ENCODE measurements at regions not wholly inside any gene's neighbourhood (a gene's known extent, or its start where the extent isn't known, plus 50 kb on each side); places are given as distances from the start of the nearest gene placed in this dataset.
"Not testable (repeated sequence)": the region's sequence is repeated elsewhere in the genome, so short reads cannot be mapped to it uniquely, and the experiment has no call there.

DNA sequence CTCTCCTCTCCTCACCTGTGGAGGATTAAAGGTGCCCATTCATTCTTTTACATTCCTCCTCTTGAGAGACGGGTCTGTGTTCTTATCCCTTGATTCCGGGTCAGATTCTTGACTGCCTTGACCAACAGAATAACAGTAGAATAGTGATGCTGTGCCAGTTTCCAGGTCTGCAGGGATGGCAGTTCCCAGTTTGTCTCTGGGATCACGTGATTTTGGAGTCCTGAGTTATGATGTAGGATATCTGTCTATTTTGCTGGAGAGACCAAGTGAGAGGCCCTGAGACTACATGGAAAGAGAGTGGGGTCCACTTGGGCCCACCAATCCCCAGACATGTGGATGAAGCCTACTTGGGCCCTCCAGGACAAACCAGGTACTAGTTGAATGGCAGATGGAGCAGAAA is 142.8 kb downstream of the TTC8 start:
- TF ChIP-seq, protein P1, sequence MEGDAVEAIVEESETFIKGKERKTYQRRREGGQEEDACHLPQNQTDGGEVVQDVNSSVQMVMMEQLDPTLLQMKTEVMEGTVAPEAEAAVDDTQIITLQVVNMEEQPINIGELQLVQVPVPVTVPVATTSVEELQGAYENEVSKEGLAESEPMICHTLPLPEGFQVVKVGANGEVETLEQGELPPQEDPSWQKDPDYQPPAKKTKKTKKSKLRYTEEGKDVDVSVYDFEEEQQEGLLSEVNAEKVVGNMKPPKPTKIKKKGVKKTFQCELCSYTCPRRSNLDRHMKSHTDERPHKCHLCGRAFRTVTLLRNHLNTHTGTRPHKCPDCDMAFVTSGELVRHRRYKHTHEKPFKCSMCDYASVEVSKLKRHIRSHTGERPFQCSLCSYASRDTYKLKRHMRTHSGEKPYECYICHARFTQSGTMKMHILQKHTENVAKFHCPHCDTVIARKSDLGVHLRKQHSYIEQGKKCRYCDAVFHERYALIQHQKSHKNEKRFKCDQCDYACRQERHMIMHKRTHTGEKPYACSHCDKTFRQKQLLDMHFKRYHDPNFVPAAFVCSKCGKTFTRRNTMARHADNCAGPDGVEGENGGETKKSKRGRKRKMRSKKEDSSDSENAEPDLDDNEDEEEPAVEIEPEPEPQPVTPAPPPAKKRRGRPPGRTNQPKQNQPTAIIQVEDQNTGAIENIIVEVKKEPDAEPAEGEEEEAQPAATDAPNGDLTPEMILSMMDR (IDR thresholded peaks at IDR 0.05) = no peak
- no peak for TF ChIP-seq POLR2A (IDR thresholded peaks at IDR 0.05)
- no peak for TF ChIP-seq EP300 (IDR thresholded peaks at IDR 0.05; ENCODE audit: low read depth)
- no peak for TF ChIP-seq POLR2AphosphoS5 (IDR thresholded peaks at IDR 0.05)
- Histone ChIP-seq H3K27me3 (no peaks in the 10 kb centered on the region), H3K4me3 (no peak overlapping the region), H3K9me3 (no peaks in the 10 kb centered on the region), H3K27ac (no peak overlapping the region), H3K4me1 (no peaks in the 10 kb centered on the region), H3K36me3 (no peaks in the 10 kb centered on the region)
- in situ Hi-C loops (cut with MboI; ENCODE audit: low pct_ligation_motif_present in 1 of 4, low pct_unique_long_range_greater_than_20kb in 1 of 4, low sequenced_read_pairs in 3 of 4) = no loop called here
- no peak for DNase-seq
- intact Hi-C loops (cut with DNase I; ENCODE audit: low total_unique reads) = no loop called here
- WGBS, 2 donors (ENCODE audit: low coverage in 1 of 2) = 60 to 77% methylated on average over 1 to 3 of the region's 3 CpGs

DNA sequence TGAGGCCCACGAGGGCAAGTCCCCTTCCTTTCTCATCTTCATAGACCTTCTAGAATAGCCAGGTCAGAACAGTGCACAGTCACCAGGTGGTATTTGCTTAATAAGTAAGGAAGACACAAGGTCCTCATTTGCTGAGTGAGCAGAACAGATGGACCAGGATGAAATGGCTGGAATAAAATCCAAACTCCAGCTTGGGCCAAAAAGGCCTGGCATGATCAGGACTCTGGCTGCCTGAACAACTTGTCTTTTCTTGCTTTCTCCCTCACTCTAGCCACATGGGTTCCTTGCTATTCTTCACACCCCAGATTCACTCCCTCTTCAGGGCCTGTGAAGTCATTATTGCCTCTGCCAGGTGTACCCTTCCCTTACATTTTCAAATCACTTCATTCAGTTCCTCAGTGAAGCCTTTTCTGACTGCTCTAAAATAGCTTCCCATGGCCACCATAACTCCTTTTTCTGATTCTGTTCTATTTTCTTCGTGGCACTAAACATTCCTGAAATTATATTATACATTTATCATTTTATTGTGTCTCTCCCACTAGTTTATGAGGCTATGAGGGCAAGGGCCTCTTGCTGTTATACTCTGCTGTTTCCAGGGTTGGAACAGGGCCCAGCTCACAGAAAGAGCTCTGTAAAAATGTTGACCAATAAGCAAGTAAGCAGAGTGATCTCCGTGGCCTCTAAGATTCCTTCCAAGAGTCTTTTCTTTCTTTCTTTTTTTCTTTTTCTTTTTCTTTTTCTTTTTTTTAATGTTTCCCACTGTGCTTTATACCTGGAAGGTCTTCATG is 150.8 kb downstream of the TTC8 start:
- H3K9me3 ChIP-seq = no peaks in the 10 kb centered on the region
- H3K4me1 ChIP-seq = peaks cover 0 to 24% (median 12%) of the 10 kb centered on the region in 4 donors
- H3K27me3 ChIP-seq = peaks cover 19% of the 10 kb centered on the region
- H3K27ac ChIP-seq = peak overlapping the region; percentile 47 to 71 (median 66)
- H3K4me3 ChIP-seq = no peak overlapping the region
- TF ChIP-seq POLR2A (IDR thresholded peaks at IDR 0.05) = no peak
- TF ChIP-seq, protein P1 (IDR thresholded peaks at IDR 0.05) = no peak
- TF ChIP-seq EP300 (IDR thresholded peaks at IDR 0.05; ENCODE audit: low read depth) = no peak
- no peaks in the 10 kb centered on the region for H3K36me3 ChIP-seq
- intact Hi-C loops (cut with DNase I; ENCODE audit: low total_unique reads) = no loop called here
- peak; percentile 79 for DNase-seq
- WGBS, 2 donors (ENCODE audit: low coverage in 1 of 2) = 22 to 40% methylated on average over 2 to 3 of the region's 3 CpGs
- in situ Hi-C loops (cut with MboI; ENCODE audit: low pct_ligation_motif_present in 1 of 4, low pct_unique_long_range_greater_than_20kb in 1 of 4, low sequenced_read_pairs in 3 of 4) = no loop called here

DNA sequence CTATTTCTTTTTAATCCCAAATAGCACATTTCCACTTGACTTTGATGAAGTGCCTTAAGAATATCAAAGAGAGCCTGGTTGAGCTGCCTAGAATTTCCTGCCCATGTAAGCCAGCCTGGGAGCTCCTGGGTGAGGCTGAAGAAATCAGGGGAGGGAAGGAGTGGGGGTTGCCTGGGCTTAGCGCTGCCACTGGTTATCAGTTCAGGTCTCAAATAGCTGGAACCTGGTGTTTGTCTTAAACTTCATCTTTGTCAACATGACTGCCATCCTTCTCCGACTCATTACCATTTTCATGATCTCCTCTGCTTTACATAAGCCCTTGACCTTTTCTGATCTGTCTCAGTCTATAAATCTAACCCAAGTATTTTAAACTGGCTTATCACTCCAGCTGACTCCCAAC is 151.5 kb downstream of the TTC8 start:
- in situ Hi-C loops (cut with MboI; ENCODE audit: low pct_ligation_motif_present in 1 of 4, low pct_unique_long_range_greater_than_20kb in 1 of 4, low sequenced_read_pairs in 3 of 4) (no loop called here), intact Hi-C loops (cut with DNase I; ENCODE audit: low total_unique reads) (no loop called here)
- H3K4me3 ChIP-seq = no peak overlapping the region
- H3K4me1 ChIP-seq = peaks cover 0 to 24% (median 12%) of the 10 kb centered on the region in 4 donors
- H3K9me3 ChIP-seq = no peaks in the 10 kb centered on the region
- WGBS, 2 donors (ENCODE audit: low coverage in 1 of 2) = 41% methylated on average over 2 of the region's 2 CpGs; no CpG with 5 or more reads in 1 of the 2 donors
- peak overlapping the region in 2 of 4 donors; percentile 37 to 64 for H3K27ac ChIP-seq
- no peaks in the 10 kb centered on the region for H3K36me3 ChIP-seq
- DNase-seq = no peak
- H3K27me3 ChIP-seq = peaks cover 19% of the 10 kb centered on the region
- no peak for TF ChIP-seq EP300 (IDR thresholded peaks at IDR 0.05; ENCODE audit: low read depth)
- TF ChIP-seq, protein P1 (IDR thresholded peaks at IDR 0.05) = no peak
- no peak for TF ChIP-seq POLR2A (IDR thresholded peaks at IDR 0.05)
- no peak for TF ChIP-seq POLR2AphosphoS5 (IDR thresholded peaks at IDR 0.05)

DNA sequence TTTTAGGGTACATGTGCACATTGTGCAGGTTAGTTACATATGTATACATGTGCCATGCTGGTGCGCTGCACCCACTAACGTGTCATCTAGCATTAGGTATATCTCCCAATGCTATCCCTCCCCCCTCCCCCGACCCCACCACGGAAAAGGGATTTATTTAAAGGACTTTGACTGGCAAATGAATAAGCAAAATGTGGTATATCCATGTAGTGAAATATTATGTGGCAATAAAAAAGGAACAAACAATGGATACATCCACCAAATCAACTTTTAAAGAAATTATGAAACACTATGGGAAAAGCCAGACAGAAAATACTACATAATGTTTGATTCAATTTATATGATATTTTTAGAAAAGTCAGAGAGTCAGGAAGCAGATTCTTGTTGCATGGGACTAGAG is 156.5 kb downstream of the TTC8 start:
- intact Hi-C loops (cut with DNase I; ENCODE audit: low total_unique reads); H3K27ac ChIP-seq; H3K4me1 ChIP-seq; H3K36me3 ChIP-seq; H3K9me3 ChIP-seq; H3K4me3 ChIP-seq; DNase-seq; in situ Hi-C loops (cut with MboI; ENCODE audit: low pct_ligation_motif_present in 1 of 4, low pct_unique_long_range_greater_than_20kb in 1 of 4, low sequenced_read_pairs in 3 of 4): not testable (repeated sequence)
- WGBS, 2 donors (ENCODE audit: low coverage in 1 of 2) = 54 to 69% methylated on average over 4 of the region's 4 CpGs
- H3K27me3 ChIP-seq = peaks cover 19% of the 10 kb centered on the region

DNA sequence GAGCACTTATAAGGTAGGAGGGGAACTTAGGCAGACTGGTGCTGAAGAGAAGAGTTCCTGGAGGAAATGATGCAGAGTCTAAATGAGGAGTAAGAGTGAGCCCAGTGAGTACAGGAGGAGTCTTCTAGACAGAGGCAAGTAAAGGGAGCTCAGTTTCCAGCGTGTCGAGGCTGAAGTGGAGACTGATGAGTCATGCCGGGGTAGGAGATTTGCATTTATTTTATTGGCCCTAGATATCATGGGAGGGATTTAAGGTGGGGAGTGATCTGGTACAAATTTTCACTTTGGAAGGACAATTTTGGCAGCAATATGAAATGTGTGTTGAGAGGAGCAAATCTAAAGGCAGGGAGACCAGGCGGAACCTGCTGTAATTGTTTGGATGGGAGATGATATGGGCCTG is 157.5 kb downstream of the TTC8 start:
- Histone ChIP-seq H3K27me3 (peaks cover 19% of the 10 kb centered on the region), H3K36me3 (no peaks in the 10 kb centered on the region), H3K27ac (no peak overlapping the region), H3K9me3 (no peaks in the 10 kb centered on the region), H3K4me1 (peaks cover 0 to under 1% (median 0%) of the 10 kb centered on the region in 4 donors), H3K4me3 (no peak overlapping the region)
- no peak for DNase-seq
- TF ChIP-seq POLR2AphosphoS5 (IDR thresholded peaks at IDR 0.05) = no peak
- no peak for TF ChIP-seq EP300 (IDR thresholded peaks at IDR 0.05; ENCODE audit: low read depth)
- TF ChIP-seq, protein P1 (IDR thresholded peaks at IDR 0.05) = no peak
- TF ChIP-seq POLR2A (IDR thresholded peaks at IDR 0.05) = no peak
- intact Hi-C loops (cut with DNase I; ENCODE audit: low total_unique reads) (no loop called here), in situ Hi-C loops (cut with MboI; ENCODE audit: low pct_ligation_motif_present in 1 of 4, low pct_unique_long_range_greater_than_20kb in 1 of 4, low sequenced_read_pairs in 3 of 4) (no loop called here)
- 91 to 94% methylated on average over 4 of the region's 4 CpGs for WGBS, 2 donors (ENCODE audit: low coverage in 1 of 2)

All from transverse colon (tissue), 4 donors.